Esophagus squamous epithelium (tissue), 5 donors: ENCODE measurements at regions not wholly inside any gene's neighbourhood (a gene's known extent, or its start where the extent isn't known, plus 50 kb on each side); places are given as distances from the start of the nearest gene placed in this dataset.
A peak's percentile ranks its signal among the peaks of the same experiment; 100 is the strongest.

Experiments
- DNase-seq: peaks from one replicate; lab custom pipeline; 2025; lab: John Stamatoyannopoulos, UW
- H3K27ac ChIP-seq, 4 donors: fragments of 200-600 bp; sonication (generic); one replicate each; pipeline ENCODE4 v1.5.1; 2016 to 2019; ENCODE audit warnings: mild to moderate bottlenecking in 1 of 4
- H3K27me3 ChIP-seq, 4 donors: fragments of 200-600 bp; sonication (generic); 1 replicate in 3 of 4; 2 replicates in 1 of 4; pipeline versions ENCODE4 v1.5.1 to v1.6.0; 2017 to 2021; ENCODE audit warnings: antibody characterized with exemption in 1 of 4
- H3K36me3 ChIP-seq, 3 donors: fragments of 200-600 bp; sonication (generic); one replicate each; pipeline ENCODE4 v1.5.1; 2016 to 2019
- H3K4me1 ChIP-seq, 3 donors: fragments of 200-600 bp; sonication (generic); one replicate each; pipeline ENCODE4 v1.5.1; 2017 to 2019
- H3K4me3 ChIP-seq, 4 donors: fragments of 200-600 bp; sonication (generic); 1 replicate in 3 of 4; 2 replicates in 1 of 4; pipeline ENCODE4 v1.5.1; 2016 to 2019; ENCODE audit warnings: mild to moderate bottlenecking in 2 of 4, moderate library complexity in 1 of 4
- H3K9me3 ChIP-seq, 3 donors: fragments of 200-600 bp; sonication (generic); one replicate each; pipeline ENCODE4 v1.5.1; 2016 to 2019
- CTCF ChIP-seq, 6 experiments: fragments of 450-650 bp in 4 of 6; fragments of 200-600 bp in 2 of 6; sonication (generic) in 2 of 6; IDR thresholded peaks; one replicate each; pipeline ENCODE4 v1.5.1; 2016 to 2019; ENCODE audit warnings: antibody characterized with exemption in 6 of 6, mild to moderate bottlenecking in 4 of 6, moderate library complexity in 4 of 6
- POLR2A ChIP-seq, 4 donors: fragments of 450-650 bp; IDR thresholded peaks; one replicate each; pipeline ENCODE4 v1.6.1; 2017; ENCODE audit warnings: antibody characterized with exemption in 4 of 4, mild to moderate bottlenecking in 4 of 4, moderate library complexity in 3 of 4
- WGBS, 2 donors: methylation state at CpG; one replicate each; pipeline ENCODE4 v1.1.5; 2018; 5-methylcytosine and 5-hydroxymethylcytosine counted together
- intact Hi-C: fragments of 100-400 bp; cut with DNase I; formaldehyde crosslinking; loops from one replicate; pipeline ENCODE4 v1.15.0; 2022
- donor health status: DM: yes; HTN: yes; CAD: no.

GRCh38 chr6:21648475-21649050 lies 55.0 kb downstream of the SOX4 start:
- Histone ChIP-seq H3K27ac (no peak overlapping the region), H3K4me3 (no peak overlapping the region), H3K27me3 (no peaks in the 10 kb centered on the region), H3K4me1 (no peaks in the 10 kb centered on the region), H3K9me3 (no peaks in the 10 kb centered on the region), H3K36me3 (no peaks in the 10 kb centered on the region)
- no peak for DNase-seq
- 52 to 53% methylated on average over 3 of the region's 3 CpGs for WGBS, 2 donors
- intact Hi-C loops = no loop called here
- no peak for TF ChIP-seq CTCF (IDR thresholded peaks at IDR 0.05)
- TF ChIP-seq POLR2A (IDR thresholded peaks at IDR 0.05) = no peak

GRCh38 chr6:21653323-21653722 lies 59.8 kb downstream of the SOX4 start:
- 67 to 81% methylated on average over 3 to 4 of the region's 4 CpGs for WGBS, 2 donors
- Histone ChIP-seq H3K9me3 (no peaks in the 10 kb centered on the region), H3K27me3 (no peaks in the 10 kb centered on the region), H3K27ac (no peak overlapping the region), H3K36me3 (no peaks in the 10 kb centered on the region), H3K4me3 (no peak overlapping the region), H3K4me1 (peaks cover 0 to 7% (median 0%) of the 10 kb centered on the region in 3 donors)
- no peak for DNase-seq
- no peak for TF ChIP-seq CTCF (IDR thresholded peaks at IDR 0.05)
- intact Hi-C loops = no loop called here

GRCh38 chr6:21653905-21654304 lies 60.4 kb downstream of the SOX4 start:
- DNase-seq = no peak
- 48 to 55% methylated on average over 7 of the region's 7 CpGs for WGBS, 2 donors
- intact Hi-C loops = no loop called here
- H3K4me1 ChIP-seq = peaks cover 0 to 7% (median 0%) of the 10 kb centered on the region in 3 donors
- no peak for TF ChIP-seq CTCF (IDR thresholded peaks at IDR 0.05)
- TF ChIP-seq POLR2A (IDR thresholded peaks at IDR 0.05) = no peak
- no peaks in the 10 kb centered on the region for H3K27me3 ChIP-seq
- H3K27ac ChIP-seq = no peak overlapping the region
- no peaks in the 10 kb centered on the region for H3K9me3 ChIP-seq
- H3K36me3 ChIP-seq = no peaks in the 10 kb centered on the region
- no peak overlapping the region for H3K4me3 ChIP-seq

GRCh38 chr6:21654361-21654760 lies 60.8 kb downstream of the SOX4 start:
- H3K4me3 ChIP-seq = no peak overlapping the region
- no peaks in the 10 kb centered on the region for H3K27me3 ChIP-seq
- DNase-seq = no peak
- WGBS, 2 donors = 95 to 97% methylated on average over 2 of the region's 2 CpGs
- no peak overlapping the region for H3K27ac ChIP-seq
- no peak for TF ChIP-seq CTCF (IDR thresholded peaks at IDR 0.05)
- no peak for TF ChIP-seq POLR2A (IDR thresholded peaks at IDR 0.05)
- H3K36me3 ChIP-seq = no peaks in the 10 kb centered on the region
- peaks cover 0 to 7% (median 0%) of the 10 kb centered on the region in 3 donors for H3K4me1 ChIP-seq
- H3K9me3 ChIP-seq = no peaks in the 10 kb centered on the region
- intact Hi-C loops = no loop called here

GRCh38 chr6:21663966-21664313 lies 70.4 kb downstream of the SOX4 start:
- 30 to 37% methylated on average over 5 to 10 of the region's 10 CpGs for WGBS, 2 donors
- no peaks in the 10 kb centered on the region for H3K36me3 ChIP-seq
- TF ChIP-seq POLR2A (IDR thresholded peaks at IDR 0.05) (no peak), CTCF (IDR thresholded peaks at IDR 0.05) (no peak)
- peak overlapping the region in 3 of 4 donors; percentile 9 to 81 (median 80) for H3K27ac ChIP-seq
- intact Hi-C loops = no loop called here
- H3K4me1 ChIP-seq = peaks cover 7 to 37% (median 18%) of the 10 kb centered on the region in 3 donors
- H3K9me3 ChIP-seq = no peaks in the 10 kb centered on the region
- peak overlapping the region; percentile 31 to 77 (median 52) for H3K4me3 ChIP-seq
- no peak for DNase-seq
- H3K27me3 ChIP-seq = peaks cover 0 to 56% (median 0%) of the 10 kb centered on the region in 4 donors
